GM21381 (cell line): ENCODE measurements at regions not wholly inside any gene's neighbourhood (a gene's known extent, or its start where the extent isn't known, plus 50 kb on each side); places are given as distances from the start of the nearest gene placed in this dataset.
"Not testable (repeated sequence)": the region's sequence is repeated elsewhere in the genome, so short reads cannot be mapped to it uniquely, and the experiment has no call there.

Experiments
- ATAC-seq: cut with Tn5 transposase; IDR thresholded peaks from one replicate; pipeline ENCODE4 v1.9.1; 2021; ENCODE audit warnings: mild to moderate bottlenecking, moderate library complexity; ENCODE audit not compliant: unreplicated experiment

DNA sequence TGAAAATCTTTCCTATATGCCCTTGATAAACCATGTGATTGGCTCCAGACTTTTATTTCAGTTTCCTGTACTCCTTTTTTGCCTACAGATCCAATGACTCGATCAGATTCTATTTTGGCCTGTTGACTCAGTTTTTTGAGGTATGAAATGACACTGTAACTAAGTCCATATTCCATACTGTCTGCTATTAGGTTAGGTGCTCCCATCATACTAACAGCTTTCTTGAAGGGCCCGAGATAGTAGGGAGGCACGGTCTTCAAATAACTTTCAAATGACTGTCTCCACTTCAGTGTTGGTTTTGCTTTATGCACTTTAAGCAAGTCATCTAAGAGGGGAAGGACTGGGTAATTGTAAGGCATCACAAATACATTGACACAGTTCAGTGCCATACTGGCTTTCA is 295.4 kb upstream of the DAB2 start:
- ATAC-seq: no peak

- ATAC-seq: no peak
These were observed 292.6 kb upstream of the DAB2 start for GRCh38 chr5:39717176-39717897.

- no peak for ATAC-seq
These were observed 291.8 kb upstream of the DAB2 start for GRCh38 chr5:39716532-39717028.

GRCh38 chr5:39714036-39714698 is 289.4 kb upstream of the DAB2 start:
- no peak for ATAC-seq

GRCh38 chr5:39713250-39713916 is 288.6 kb upstream of the DAB2 start:
- ATAC-seq: no peak

DNA sequence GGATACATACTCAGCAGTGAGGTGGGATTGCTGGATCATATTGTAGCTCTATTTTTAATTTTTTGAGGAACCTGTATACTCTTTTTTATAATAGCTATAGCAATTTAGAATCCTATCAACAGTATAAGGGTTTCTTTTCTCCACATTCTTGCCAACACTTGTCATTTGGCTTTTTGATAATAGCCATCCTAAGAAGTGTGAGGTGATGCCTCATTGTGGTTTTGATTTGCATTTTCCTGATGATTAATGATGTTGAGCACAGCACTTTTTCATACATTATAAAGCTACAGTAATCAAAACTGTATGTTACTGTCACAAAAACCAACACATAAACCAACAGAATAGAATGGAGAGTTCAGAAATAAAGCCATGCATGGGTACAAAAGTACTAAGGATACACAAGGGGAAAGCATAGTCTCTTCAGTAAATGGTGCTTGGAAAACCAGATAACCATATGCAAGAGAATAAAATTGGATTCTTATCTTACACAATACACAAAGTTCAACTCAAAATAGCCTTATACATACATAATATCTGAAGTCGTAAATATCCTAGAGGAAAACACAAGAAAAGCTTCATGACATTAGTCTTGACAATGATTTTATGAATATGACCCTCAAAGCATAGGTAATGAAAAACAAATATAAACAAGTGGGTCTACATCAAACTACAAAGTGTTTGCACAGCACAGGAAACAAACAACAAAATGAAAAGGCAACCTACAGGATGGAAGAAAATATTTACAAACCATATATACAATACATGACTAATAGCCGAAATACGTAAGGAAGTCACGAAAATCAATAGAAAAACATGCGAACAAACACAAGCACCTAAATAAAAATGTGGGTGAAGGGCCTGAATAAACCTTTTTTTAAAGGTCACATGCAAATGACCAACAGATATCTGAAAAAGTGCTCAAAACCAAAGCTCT is 287.8 kb upstream of the DAB2 start:
- no peak for ATAC-seq

- no peak for ATAC-seq
These were observed 287.0 kb upstream of the DAB2 start for GRCh38 chr5:39711821-39712220.

GRCh38 chr5:39709032-39709431 is 284.3 kb upstream of the DAB2 start:
- no peak for ATAC-seq

DNA sequence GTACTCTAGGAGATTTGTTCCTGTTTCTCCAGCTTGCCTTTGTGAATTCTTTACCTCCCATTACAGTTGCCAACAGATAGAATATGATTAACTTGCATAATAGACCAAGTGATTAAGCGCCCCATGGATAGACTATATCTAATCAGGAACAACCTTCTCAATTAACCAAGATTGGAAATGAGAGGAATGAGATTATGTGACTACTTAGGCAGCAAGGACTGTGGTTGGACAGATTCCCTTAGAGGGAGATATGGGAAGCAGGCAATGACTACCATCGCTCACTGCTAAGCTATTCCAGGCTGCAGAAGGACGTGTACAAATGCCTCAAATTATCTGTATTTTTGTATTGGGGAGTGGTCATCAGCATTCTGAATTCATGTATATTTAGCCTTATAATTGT is 278.1 kb upstream of the DAB2 start:
- ATAC-seq: no peak

GRCh38 chr5:39700523-39700922 is 275.7 kb upstream of the DAB2 start:
- ATAC-seq: no peak

- ATAC-seq: no peak
These were observed 274.2 kb upstream of the DAB2 start for GRCh38 chr5:39698838-39699560.

- ATAC-seq: no peak
These were observed 273.1 kb upstream of the DAB2 start for GRCh38 chr5:39697881-39698280.

DNA sequence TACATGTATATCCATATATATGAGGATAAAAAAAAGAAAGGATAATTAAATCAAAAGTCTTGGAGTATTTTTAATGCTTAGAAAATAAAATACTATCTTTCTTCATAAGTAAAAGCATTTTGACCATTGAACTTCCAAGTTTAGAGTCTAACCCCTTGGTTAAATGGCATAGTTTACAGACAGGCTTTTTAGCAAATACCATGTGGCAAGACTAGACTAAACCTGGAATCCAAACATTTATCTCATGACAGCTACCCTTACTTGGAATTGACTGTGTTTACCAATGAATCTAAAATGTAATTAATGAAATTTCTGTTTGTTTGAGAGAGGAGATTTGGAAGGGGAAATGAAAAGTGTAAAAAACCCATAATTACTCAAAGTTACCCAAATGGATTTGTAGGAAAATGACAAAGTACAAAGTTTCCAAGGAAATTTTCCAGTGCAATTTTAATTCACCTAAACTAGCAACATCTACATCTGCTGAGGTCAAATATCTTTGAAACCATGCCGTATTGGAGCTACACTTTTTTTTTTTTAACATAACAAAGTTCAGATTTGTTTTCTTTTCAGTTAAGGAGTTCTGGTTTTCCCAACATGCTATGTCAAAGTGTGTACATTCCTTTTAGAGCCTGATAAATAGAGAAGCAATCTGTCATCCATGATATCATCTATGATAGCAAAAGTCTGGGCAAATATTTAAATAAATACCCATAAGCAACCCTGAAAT is 272.1 kb upstream of the DAB2 start:
- ATAC-seq: no peak

- no peak for ATAC-seq
These were observed 267.2 kb upstream of the DAB2 start for GRCh38 chr5:39691993-39692392.

GRCh38 chr5:39691136-39691535 is 266.4 kb upstream of the DAB2 start:
- ATAC-seq: no peak

DNA sequence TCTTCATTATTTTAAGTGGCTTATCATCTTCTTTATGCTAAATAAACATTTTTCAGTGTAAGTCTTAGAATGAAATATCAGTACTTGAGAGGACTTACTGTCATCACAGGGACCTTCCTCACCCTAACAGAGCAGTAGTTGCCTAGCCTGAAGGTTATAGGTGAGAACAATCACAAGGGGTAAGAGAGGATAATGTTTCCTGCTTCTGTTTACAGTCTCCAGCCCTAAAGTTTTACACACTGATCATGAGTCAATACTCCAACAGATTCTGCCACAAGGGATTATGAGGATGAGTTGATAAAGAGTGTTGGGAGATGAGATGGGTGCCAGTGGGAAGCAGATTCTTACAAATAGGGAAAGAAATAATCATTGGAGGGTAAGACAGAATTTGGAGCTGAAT is 265.1 kb upstream of the DAB2 start:
- no peak for ATAC-seq

DNA sequence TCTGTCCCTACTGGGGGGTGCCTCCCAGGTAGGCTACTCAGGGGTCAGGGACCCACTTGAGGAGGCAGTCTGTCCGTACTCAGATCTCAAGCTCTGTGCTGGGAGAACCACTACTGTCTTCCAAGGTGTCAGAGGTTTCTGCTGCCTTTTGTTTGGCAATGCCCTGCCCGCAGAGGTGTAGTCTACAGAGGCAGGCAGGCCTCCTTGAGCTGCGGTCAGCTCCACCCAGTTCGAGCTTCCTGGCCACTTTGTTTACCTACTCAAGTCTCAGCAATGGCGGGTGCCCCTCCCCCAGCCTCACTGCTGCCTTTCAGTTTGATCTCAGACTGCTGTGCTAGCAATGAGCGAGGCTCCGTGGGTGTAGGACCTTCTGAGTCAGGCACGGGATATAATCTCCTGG is 263.1 kb upstream of the DAB2 start:
- ATAC-seq: not testable (repeated sequence)

- no peak for ATAC-seq
These were observed 255.4 kb upstream of the DAB2 start for GRCh38 chr5:39680213-39680612.

DNA sequence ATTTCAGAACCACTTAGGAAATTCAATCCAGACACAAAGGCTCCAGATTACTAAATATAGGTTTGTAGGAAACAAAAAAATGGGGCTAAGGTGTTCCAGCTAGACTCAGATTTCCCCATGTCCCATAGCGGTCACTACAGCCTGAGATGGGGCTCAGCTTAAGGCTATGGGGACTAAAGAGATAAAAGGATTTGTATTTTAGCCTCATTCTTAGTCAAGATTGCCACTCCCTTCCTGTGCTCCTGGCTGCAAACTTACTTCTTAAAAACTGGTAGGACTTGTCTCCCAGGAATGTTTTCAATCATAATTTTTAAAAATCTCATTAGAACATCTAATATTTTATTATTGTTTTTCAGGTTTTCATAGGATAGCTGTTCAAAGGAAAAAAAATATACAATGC is 253.8 kb upstream of the DAB2 start:
- no peak for ATAC-seq

GRCh38 chr5:39675676-39676075 is 250.9 kb upstream of the DAB2 start:
- no peak for ATAC-seq
